Stimulated activated CD4-positive, alpha-beta T cell treated with anti-CD3 and anti-CD28 coated beads, Interleukin-1b, Interleukin-23, amount 100 ng/mL, for 24 hours (primary cell): ENCODE measurements at regions not wholly inside any gene's neighbourhood (a gene's known extent, or its start where the extent isn't known, plus 50 kb on each side); places are given as distances from the start of the nearest gene placed in this dataset.

Experiments used
- DNase-seq, 4 experiments: peaks; one replicate each; pipeline ENCODE4 v3.0.0-alpha.2; 2020; ENCODE audit warnings: low read depth in 4 of 4, low spot score in 1 of 4

DNA sequence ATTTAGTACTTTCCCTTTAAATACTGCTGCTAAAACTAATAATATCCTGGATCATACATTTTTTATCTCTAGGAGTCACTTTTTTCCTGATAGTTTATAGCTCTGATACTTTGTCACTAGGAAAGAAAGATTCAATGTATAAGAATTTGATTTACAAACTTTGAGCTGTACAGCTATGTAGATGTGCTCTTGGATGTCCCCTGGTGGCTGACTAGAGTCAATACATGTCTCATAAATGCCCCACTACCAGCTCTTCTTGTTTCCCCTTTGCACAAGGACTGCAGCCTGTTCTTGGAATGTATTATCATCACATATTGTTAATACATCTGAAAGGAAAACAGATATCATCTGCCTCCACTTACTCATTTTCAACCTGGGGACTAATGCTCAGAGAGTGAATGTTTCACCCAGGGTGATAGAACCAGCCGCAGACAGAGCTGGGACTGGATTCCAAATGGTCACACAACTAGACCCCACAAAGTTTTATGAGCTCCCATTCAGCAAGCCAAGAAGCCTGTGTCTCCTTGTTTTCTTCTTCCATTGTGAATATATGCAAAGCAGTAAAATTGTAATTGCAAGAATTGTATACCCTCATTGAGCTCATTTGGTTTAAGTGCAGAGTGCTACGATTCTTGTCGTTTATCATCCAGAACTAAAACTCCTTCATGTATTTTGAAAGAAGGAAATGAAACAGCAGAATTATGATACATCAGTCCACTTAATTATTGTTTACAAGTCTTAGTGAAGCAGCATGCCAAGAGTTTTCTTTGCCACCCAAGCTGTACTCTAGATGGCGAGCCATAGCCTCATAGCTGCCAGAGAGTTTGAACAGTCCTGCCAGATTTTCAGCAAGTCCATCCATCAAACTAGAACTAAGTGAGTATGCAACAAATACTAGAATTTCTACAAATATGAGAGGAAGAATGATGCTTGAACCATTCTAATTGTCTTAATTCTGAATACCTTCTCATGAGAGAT lies 261.6 kb upstream of the LMCD1 start:
- DNase-seq = peak in 2 of 4 experiments; percentile 11 to 12

DNA sequence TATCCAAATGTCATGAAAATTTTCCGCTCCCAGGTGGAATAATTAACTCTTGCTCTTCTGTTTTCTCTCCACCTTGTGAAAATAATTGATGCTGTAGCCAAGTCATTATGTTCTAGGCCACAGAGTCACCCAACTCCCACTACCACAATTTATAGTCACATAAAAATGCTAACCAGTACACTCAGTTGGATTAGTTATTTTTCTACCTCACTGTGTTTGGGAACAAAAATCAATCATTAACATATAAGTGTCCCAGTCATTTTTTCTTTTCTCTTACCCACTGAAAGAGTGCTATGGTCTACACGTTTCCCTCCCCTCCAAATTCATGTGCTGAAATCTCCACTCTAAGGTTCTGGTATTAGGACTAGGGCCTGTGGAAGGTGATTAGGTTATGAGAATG lies 255.6 kb upstream of the LMCD1 start:
- DNase-seq = no peak

DNA sequence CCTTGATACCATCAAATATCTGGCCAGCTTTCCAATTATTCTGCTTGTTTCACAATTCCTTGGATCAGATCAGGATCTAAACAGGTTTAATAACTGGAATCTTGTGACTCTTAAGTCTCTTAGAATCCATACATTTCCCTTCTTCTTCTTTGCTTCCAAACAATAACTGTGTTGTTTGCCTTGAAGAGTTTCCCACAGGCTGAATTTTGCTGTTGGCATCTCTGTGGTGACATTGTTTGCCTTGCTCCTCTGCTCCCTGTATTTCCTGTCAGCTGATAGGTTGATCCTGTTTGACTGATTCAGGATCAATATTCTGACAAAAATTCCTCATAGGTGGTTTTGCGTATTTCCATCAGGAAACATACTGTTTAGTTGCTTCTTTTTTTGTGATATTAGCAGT lies 248.4 kb upstream of the LMCD1 start:
- DNase-seq = no peak

DNA sequence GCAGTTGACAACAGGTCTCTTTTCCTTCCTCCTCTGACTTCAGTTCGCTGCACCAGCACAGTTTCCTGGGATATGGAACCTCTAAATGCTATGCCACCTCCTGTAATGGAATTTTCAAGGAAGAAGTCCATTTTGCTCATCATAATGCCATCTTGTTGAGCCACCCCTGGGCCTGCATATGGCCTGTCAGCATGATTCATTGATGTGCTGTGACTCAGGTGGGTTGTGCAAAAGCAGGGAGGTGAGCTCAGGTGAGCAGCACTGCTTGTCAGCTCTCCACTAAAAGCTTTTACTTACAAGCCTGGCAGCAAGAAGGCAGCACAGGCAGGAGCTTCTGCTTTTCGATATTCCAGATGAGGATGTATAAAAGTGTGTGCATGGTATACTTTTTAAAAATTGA lies 247.1 kb upstream of the LMCD1 start:
- DNase-seq = no peak

DNA sequence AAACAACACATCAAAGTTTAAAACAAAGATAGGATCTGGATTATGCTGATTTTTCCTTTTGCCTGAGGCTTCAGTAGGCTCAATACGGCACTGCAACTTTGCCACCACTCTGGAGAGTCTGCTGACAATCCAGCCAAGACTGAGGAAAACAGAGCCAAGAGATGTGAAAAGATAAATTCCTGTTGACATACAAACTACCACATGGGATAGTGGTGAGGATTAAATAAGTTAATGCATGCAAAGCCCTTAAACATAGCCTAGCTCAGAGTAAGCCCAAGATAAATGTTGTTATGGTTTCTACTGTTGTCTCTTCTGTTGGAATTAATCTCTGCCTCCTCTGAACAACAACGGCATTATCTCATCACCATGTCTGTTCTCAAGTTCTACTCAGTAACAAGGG lies 245.9 kb upstream of the LMCD1 start:
- no peak for DNase-seq

DNA sequence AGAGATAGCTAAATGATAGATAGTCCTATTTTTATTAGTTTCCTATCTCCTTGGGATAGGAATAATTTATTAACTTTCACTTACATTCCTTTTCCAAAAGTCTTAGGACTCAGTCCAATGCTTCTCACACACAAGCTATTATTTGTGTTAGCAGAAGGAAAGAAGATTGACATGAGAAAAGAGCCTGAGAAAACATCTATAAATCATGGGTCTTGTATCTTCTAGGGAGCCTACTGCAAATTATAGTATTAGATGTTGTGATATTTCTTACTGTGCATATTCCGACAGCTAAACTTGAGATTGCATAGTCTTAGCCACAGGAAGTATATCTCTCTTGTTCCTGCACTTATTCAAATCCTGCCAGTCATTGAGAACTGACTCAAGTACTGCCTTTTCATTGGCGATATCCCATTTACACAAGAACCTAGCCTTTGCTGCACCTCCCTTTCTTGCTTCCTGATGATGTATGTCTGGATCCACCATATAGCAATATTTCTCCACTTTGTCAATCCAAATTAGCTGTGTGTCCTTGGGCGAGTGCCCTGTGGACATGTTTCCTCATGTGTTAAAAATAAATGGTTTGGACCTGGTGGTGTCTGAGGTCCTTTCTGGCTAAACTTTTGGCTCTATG lies 245.1 kb upstream of the LMCD1 start:
- no peak for DNase-seq

DNA sequence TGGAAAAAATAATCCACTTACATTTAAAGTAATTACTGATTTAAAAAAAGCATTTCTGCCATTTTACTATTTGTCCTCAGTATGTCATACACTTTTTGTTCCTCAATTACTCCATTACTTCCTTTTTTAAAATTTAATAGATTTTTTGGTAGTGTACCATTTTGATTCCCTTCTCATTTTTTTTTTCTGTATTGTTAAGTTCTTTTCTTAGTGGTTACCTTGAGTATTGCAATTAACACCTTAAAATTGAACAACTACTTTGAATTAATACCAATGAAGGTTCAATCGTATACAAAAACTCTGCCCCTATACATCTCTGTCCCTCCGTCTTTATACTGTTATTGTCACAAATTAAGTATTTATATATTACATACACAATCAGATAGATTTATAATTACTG lies 240.6 kb upstream of the LMCD1 start:
- DNase-seq = no peak

DNA sequence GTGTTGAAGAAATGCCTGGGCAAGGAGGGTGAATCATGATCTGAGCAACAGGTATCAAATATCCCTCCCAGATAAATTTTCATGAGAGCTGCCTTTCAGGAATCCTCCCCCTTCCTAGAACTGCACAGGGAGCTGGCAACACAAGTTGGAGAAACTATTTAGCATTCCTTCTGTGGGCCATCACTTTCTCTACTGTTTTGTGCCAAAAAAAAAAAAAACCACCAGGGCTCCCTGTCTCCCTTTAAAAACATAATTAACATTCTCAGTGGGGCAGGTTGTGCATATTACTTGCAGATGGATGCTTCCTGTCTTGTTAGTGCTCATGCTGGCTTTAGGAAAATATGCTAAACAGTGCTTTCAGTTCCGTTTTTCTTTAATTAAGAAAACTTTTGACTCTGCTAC lies 234.9 kb upstream of the LMCD1 start:
- DNase-seq = no peak

DNA sequence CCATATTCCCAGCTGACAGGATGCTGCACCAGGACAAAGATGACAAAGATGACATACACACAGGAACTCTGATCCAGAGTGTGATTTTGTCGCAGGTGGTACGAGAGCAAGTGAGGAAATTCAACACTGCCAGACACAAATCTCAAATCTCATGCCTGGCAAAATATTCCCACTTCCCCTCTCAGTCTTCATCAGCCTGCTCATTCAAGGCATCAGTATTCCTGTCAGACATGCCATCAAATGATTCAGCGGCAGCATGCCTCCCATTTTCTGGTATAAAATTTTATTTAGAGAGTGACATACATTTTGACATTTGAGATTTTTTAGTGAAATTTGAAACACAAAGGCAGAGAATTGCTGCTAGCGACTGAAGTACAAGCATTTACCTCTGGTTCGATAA lies 228.1 kb upstream of the LMCD1 start:
- DNase-seq = no peak

DNA sequence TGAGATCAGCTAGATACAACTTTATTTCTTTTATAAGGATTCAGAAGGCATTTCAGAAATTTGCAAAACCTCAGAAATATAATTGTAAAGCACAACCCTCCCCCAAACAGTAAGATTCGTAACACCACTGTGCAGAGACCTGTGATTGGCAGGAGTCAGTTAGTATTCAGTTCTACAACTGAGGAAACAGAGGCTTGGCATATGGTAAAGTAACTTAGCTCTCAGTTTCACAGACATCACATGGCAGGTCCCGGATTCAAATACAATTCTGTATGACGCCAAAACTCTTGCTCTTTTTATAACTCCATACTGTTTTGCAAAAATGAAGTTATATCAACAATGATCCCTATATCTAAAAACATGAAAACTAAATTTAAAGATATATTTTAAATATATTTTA lies 225.6 kb upstream of the LMCD1 start:
- no peak for DNase-seq

DNA sequence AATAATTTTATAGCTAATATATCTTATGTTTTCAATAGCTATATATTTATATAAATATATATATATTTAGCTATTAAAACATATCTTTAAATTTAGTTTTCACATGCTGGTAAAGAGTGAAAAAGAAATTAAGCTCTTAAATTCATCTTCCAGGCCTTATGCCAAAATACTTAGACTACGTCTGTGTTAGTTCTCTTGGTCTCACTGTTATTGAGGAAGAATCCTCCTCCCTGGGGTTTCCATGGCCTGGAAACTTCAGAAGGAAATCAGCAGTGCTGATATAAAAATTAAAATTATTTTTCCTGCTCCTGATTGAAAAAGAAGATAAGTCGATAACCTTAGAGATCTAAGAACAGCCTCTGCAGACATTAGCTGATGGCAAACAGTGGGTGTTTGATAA lies 225.1 kb upstream of the LMCD1 start:
- DNase-seq = no peak

DNA sequence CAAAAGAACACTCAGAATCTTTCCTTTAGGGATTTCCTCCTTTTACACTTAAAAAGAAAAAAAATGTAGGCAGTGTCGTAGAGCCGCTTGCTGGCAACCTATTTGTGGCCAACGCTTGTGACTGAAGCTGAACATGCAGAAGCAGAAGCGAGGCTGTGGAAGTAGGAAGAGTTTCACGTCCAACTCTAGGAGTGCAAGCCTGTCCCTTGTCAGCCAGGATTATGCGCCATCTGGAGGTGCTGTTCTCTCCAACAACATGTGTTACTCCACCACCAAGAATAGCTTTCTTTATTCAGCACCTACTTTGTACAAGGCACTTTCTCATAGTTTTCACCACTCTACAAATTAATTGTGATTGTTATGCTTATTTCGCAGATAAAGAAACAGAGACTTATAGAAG lies 223.2 kb upstream of the LMCD1 start:
- no peak for DNase-seq

DNA sequence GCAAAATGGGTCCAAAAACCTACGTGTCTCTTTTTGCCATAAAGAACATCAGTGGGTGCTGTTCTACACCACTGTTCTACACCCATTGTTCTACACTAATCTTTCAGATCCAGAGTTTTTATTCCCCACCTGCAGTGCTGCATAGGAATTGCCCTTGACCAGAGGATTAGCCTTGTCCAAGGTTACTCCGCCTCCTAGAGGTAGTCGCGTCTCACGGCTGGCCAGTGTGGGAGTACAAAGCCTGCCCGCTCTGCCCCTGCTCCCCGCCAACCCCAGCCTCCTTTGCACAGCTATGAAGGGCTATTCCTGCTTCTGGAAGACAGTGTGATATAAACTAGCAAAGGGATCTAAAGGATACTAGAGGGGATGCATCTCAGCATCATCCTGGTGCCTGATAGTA lies 222.1 kb upstream of the LMCD1 start:
- no peak for DNase-seq

DNA sequence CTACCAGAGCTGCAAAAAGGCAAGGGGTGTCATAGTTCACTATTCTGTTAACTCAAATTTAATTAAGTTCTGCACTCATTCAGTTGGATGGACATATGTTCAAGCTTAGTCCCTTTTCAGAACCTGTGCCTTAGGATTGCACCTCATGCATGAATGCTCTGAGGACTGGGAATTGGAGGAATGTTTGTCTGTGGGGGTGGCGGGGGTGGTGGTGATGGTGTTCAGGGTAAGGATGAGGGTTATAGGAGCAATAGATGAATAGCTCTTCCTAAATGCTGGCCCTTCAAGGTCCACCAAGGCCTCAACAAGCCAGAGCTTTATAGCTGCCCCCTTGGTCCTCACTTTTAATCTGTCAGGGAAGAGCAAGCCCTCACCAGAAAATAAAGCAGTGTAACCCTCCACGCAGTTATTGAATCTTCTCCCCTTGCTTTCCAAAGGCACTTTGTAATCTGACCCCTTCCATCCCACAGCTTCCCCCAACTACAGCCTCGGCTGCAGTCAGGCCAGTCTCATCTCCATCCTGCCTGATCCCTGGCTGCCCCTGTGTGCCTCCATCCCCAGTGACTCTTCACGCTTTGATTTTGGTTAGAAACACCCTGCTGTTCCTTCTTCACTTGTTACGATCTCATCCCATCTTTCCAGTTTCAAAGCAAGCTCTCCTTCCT lies 221.6 kb upstream of the LMCD1 start:
- no peak for DNase-seq

DNA sequence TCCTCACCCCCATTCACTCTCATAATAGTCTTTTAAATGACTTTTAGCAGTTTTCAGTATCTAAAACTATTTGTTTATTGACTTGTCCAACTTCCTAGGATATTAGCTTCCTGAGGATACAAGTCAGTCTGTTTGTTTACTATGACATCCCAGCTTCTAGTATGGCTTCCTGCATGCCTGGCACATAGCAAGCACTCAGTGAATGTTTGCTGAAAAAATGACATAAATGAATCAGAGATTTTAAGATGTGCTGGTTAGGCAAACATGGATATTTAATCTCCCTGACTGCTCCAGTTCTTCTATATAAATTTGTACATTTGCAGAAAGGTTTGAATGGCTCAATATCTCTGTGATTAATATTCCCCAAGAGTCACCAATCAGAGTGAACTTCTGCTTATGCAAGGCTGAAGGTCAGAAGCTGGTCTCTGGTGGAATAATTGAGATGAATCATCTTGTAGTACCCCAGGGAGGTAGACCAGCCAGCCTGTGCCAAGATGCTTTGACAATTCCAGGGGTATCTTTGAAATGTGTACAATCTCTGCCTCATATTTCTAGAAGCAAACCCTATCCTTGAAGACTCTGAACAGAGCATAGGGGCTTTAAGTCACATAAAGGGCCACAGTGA lies 219.0 kb upstream of the LMCD1 start:
- DNase-seq = no peak

DNA sequence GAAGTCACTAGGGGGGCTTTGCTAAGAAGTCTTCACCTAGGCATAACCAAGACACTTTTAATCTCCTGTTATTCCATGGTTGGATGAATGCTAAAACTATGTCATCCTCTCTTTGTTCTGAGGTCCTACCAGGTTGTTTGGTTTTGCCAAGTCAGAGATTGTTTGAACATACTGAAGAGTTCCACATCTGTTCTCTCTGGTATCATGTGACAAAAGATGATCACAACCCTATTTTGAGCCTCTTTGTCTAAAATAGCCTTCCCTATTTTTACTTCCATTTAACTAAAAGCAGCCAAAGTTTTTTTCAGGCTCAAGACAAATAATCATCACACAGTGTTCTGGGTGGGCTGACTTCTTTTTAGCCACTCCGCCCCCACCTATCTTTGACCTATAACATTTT lies 218.4 kb upstream of the LMCD1 start:
- no peak for DNase-seq

DNA sequence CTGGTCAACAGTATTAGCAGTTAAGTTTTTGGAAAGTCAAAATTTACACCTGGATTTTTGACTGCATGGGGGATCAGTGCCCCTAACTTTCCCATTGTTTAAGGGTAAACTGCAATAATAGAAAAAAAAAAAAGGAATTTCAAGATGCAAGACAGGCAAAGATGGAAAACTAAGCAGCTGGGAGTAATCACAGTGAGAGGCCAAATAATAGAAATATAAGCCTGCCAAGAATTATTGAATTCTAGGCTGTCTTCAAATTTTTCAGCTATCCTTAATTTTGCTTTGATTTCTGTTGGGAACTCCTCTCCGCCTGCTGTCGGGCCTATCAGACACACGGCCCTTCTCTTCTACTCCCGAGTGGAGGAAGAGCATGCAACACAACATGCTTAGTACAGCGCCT lies 215.5 kb upstream of the LMCD1 start:
- no peak for DNase-seq

DNA sequence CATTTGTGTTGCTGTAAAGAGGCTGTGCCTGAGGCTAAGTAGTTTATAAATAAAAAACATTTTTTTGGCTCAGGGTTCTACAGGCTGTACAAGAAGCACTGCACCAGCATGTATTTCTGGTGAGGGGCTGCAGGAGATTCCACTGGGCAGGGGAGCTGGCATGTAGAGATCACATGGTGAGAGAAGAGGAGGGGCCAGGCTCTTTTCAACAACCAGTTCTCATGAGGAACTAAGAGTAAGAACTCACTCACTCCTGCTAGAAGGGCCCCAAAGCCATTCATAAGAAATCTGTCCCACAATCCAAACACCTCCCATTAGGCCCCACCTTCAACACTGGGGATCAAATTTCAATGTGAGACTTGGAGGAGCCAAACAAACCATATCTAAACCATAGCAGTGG lies 214.9 kb upstream of the LMCD1 start:
- no peak for DNase-seq

DNA sequence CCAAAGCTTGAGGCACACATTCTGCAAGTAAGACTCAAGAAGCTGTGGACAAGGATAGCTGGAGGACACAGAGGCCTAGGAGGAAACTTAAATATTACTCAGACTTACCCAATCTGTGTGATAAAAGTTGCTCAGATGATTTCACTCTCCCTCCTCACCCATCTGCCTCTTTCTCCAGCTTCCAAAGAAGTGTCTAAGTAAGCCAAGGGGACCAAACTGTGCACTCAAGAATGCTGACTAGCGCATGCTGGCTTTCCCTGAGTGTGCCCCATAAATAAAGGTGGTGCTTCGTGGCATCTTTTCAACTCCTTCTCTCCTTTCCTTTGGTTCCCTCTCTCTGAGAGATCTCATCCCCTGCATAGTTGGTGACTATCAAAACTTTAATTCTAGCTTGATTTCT lies 211.0 kb upstream of the LMCD1 start:
- no peak for DNase-seq

DNA sequence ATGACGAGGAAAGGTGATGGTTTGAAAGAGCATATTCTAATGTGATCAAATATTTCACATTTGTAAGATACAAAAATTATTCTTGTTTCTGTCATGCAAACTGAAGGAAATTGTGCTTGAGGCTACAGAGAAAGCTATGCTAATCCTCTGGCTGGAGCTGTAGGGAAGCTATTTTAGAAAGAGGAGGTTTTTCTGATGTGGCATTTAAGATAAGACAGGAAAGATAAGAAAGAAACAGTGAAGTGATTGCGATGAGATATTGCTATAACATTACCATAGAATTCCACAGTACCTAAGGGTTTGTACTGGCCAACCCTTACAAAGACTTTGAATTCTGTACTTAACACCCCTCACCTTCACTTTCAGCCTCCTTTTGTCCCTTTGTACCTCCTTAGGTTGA lies 205.2 kb upstream of the LMCD1 start:
- DNase-seq = no peak

DNA sequence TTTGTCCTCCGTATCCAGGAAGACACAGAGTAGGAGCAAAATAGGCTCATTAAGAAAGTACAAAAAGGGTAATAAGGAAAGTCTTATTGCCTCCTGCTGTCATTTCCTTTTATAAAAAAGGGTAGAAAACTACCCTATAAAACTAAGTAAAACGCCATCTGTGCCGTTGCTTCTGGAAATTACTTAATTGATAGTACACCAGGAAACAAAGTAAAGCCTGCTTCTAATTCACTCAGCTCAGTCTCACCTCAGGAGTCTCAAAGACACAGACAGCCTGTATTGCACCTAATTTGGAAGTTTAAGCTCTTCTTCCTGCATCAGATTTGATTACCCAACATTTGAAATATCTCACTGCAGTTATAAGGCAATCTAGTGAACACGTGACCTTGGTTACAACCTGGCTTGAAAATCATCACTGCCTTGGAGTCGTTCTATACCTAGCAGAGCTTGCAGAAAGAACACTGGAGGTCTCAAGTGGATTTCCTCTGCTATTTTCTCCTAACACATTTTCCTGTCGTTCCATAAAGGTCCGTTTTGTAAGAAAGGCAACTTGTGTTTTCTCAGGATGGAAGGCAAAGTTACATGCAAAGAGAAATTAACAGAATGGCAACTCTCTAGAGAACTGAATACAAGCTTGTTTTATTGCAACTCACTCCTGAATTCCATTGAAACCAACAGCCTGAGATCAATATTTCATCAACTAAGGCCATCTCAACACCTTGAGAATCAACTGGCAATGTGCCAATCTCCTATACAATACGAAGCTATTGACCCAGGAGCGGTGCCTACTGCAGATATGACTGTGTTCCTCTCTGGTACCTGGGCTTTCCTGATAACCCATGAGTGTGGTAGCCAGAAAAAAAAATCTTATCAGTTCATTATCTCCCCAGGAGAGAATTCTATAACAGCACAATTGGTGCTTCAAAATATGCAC lies 203.3 kb upstream of the LMCD1 start:
- no peak for DNase-seq
